GM12872 (cell line): ENCODE measurements at regions not wholly inside any gene's neighbourhood (a gene's known extent, or its start where the extent isn't known, plus 50 kb on each side); places are given as distances from the start of the nearest gene placed in this dataset.

Experiments
- CTCF ChIP-seq: IDR thresholded peaks from 3 replicates; pipeline ENCODE4 v1.5.1; 2011; ENCODE audit warnings: low read depth, mild to moderate bottlenecking, low read length, moderate library complexity; ENCODE audit not compliant: insufficient read depth

GRCh38 chrX:6383488-6383887 is 151.4 kb downstream of the VCX3A start:
- no peak for TF ChIP-seq CTCF

GRCh38 chrX:6382284-6382683 is 152.6 kb downstream of the VCX3A start:
- TF ChIP-seq CTCF, result no peak

- TF ChIP-seq CTCF, result no peak
These were observed 148.6 kb upstream of the NLGN4X start for GRCh38 chrX:6377103-6377764.

GRCh38 chrX:6374556-6374955 is 145.9 kb upstream of the NLGN4X start:
- no peak for TF ChIP-seq CTCF

- no peak for TF ChIP-seq CTCF
These were observed 144.3 kb upstream of the NLGN4X start for GRCh38 chrX:6372981-6373380.

- TF ChIP-seq CTCF, result no peak
These were observed 142.7 kb upstream of the NLGN4X start for GRCh38 chrX:6371353-6371752.

- TF ChIP-seq CTCF, result no peak
These were observed 134.5 kb upstream of the NLGN4X start for GRCh38 chrX:6363188-6363587.
